ENCODE measurements at regions not wholly inside any gene's neighbourhood (a gene's known extent, or its start where the extent isn't known, plus 50 kb on each side); places are given as distances from the start of the nearest gene placed in this dataset.

DNA sequence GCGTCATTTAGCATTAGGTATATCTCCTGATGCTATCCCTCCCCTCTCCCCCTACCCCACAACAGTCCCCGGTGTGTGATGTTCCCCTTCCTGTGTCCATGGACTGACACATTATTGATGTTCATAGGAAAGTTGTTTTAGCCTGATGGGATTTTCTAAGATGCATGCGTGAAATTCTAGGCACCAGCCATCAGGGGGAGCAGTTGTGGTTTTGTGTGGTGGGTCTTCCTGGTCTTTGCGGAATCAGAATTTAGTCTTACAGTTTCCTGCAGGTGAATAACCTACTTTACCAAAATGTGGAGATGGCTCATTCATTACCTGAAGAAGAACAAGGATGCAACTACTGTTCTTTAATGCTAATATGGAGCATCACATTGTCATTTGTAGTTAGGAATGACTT lies 455.0 kb upstream of the THBS1 start:
- no peak overlapping the region for H3K4me3 ChIP-seq (ENCODE audit: low read depth, low read length)
- no peaks in the 10 kb centered on the region for H3K27me3 ChIP-seq (ENCODE audit: control insufficient read depth, insufficient read depth, low read length)
- no peaks in the 10 kb centered on the region for H3K9me3 ChIP-seq (ENCODE audit: control insufficient read depth, insufficient read depth, low read depth, low read length)
- H3K36me3 ChIP-seq (ENCODE audit: control insufficient read depth, insufficient read depth, low read length), result no peaks in the 10 kb centered on the region
- peaks cover 20% of the 10 kb centered on the region; the same call in 1 of the 2 replicates for H3K4me1 ChIP-seq (ENCODE audit: control insufficient read depth, insufficient read depth, low read length)
- no peak overlapping the region for H3K27ac ChIP-seq (ENCODE audit: low read depth, low read length)
- H3K9ac ChIP-seq (ENCODE audit: low read length), result no peak overlapping the region

DNA sequence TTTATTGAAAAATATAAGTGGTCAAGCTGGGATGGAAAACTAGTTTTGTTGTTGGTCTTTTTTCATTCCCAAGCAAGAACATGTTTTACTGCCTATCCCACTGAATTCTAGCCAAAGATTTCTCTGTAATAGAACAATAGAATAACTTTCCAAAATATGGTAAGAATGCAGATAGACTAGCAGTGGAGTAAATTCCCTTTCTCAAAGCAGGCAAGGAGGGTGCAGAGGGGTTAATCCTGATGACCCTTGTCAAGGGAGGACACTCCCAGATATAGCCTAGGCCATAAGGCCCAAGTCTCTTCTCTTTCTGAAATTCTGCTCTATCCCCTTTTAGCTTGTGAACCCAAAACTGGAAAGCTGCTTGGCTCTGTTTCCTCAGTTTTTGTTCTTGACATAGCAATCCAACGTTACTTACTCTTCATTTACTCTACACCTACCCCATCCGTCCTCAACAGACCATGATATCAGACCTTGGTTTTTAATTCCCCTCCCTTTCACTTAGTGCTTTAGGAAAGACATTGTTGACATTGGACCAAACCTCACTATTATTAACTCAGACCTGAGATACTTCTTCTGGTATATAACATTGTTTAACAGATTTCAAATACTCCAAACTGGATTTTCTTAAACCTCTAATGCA lies 453.6 kb upstream of the THBS1 start:
- Histone ChIP-seq H3K36me3 (ENCODE audit: control insufficient read depth, insufficient read depth, low read length) (no peaks in the 10 kb centered on the region), H3K27ac (ENCODE audit: low read depth, low read length) (peak overlapping the region; percentile 5; the same call in 1 of the 2 replicates), H3K4me1 (ENCODE audit: control insufficient read depth, insufficient read depth, low read length) (peaks cover 20% of the 10 kb centered on the region; the same call in 1 of the 2 replicates)

DNA sequence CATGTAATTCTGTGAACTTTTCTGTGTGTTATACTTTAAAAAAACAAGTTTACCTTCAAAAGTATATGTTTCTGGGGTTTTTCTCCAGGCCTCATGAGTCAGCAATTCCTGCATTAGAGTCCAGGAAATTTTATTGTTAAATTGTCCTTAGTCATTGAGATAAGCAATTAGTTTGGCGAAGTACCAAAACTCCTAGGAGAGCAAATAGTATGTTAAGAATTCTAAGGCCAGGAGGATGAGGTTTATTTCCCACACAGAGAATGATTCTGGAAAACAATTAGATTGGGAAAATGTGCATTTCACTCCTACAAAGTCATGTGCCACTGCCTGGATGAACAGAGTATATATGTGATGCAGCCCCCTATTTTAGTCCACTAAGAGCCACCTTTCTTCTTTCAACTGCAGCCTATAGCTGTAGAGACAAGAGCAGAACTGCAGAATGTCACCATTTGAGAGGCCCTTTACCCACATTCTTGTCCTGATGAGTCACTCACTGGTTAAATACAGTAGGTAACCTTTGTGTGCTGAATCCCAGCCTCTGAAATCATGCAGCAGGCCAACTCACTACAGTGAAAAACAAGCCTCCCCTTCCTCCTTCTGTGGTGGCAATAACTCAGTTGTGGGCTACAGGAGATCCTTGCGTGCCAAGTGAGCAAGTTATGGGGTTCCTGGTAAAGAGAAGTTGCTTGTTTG lies 452.8 kb upstream of the THBS1 start:
- Histone ChIP-seq H3K4me3 (ENCODE audit: low read depth, low read length) (no peak overlapping the region), H3K27me3 (ENCODE audit: control insufficient read depth, insufficient read depth, low read length) (no peaks in the 10 kb centered on the region), H3K36me3 (ENCODE audit: control insufficient read depth, insufficient read depth, low read length) (no peaks in the 10 kb centered on the region), H3K4me1 (ENCODE audit: control insufficient read depth, insufficient read depth, low read length) (peaks cover 20% of the 10 kb centered on the region; the same call in 1 of the 2 replicates), H3K9ac (ENCODE audit: low read length) (peak overlapping the region; percentile 40), H3K9me3 (ENCODE audit: control insufficient read depth, insufficient read depth, low read depth, low read length) (no peaks in the 10 kb centered on the region), H3K27ac (ENCODE audit: low read depth, low read length) (peak overlapping the region; percentile 5; the same call in 1 of the 2 replicates)

More for the DNA sequence above, 453.6 kb upstream of the THBS1 start:
- Histone ChIP-seq H3K4me3 (ENCODE audit: low read depth, low read length) (no peak overlapping the region), H3K9me3 (ENCODE audit: control insufficient read depth, insufficient read depth, low read depth, low read length) (no peaks in the 10 kb centered on the region), H3K27me3 (ENCODE audit: control insufficient read depth, insufficient read depth, low read length) (no peaks in the 10 kb centered on the region), H3K9ac (ENCODE audit: low read length) (no peak overlapping the region)

DNA sequence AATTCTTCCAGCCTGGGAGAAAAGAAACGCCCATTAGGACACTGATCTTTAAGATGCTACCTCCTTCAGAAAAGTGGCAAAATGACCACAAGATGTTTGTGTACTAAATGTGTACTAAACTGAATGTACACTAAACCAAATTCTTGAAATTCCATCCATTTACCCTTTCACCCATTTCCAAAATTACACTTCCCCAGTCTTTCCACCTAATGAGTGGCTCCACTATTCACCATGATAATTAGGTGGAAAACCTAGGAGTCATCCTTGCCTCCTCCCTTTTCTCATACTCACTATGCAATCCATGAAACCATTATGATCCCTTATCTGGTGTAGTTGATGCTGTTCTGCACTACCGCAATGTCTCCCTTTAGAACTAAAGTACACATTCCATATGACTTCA lies 452.1 kb upstream of the THBS1 start:
- H3K9me3 ChIP-seq (ENCODE audit: control insufficient read depth, insufficient read depth, low read depth, low read length), result no peaks in the 10 kb centered on the region
- no peaks in the 10 kb centered on the region for H3K36me3 ChIP-seq (ENCODE audit: control insufficient read depth, insufficient read depth, low read length)
- H3K4me3 ChIP-seq (ENCODE audit: low read depth, low read length), result no peak overlapping the region
- no peaks in the 10 kb centered on the region for H3K27me3 ChIP-seq (ENCODE audit: control insufficient read depth, insufficient read depth, low read length)
- no peak overlapping the region for H3K9ac ChIP-seq (ENCODE audit: low read length)
- H3K27ac ChIP-seq (ENCODE audit: low read depth, low read length), result peak overlapping the region; percentile 5; the same call in 1 of the 2 replicates
- peaks cover 20% of the 10 kb centered on the region; the same call in 1 of the 2 replicates for H3K4me1 ChIP-seq (ENCODE audit: control insufficient read depth, insufficient read depth, low read length)

DNA sequence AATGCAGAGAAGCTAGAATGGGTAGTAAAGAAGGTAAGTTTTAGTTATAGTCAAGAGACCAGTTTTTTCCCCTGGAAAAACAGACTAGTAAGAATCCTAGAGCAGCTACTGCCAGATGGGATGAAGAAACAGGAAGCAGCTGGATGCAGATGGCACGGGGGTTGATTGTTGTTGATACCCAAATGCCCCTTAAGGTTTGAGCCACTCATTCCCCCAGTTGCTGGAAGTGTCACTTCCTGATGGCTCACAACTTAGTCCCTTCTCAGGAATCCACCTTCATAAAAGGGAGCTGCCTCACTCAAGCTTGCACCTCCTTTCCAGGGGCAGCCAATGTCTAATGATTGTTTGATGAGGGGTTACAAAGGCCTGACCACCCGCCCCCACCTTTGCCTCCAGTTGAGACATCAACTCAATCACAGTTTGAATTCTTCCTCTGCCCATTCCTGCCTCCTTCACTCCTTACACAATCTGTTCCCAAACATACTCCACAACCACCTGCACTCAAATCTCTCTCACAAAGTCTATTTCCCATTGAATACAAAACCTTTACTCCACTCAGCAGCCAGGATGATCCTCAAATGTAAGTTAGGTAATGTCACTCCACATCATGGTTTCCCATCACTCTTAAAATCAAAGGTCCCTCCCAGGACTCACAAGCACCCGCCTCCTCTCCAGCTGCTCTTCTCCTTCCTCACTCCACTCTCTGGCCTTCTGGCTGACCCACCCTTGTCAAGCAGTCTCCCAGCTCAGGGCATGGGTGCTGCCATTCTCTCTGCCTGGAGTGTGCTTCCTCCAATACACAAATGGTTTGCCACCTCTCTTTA lies 450.1 kb upstream of the THBS1 start:
- Histone ChIP-seq H3K9me3 (ENCODE audit: control insufficient read depth, insufficient read depth, low read depth, low read length) (no peaks in the 10 kb centered on the region), H3K4me3 (ENCODE audit: low read depth, low read length) (no peak overlapping the region), H3K9ac (ENCODE audit: low read length) (no peak overlapping the region), H3K27me3 (ENCODE audit: control insufficient read depth, insufficient read depth, low read length) (no peaks in the 10 kb centered on the region), H3K27ac (ENCODE audit: low read depth, low read length) (no peak overlapping the region), H3K4me1 (ENCODE audit: control insufficient read depth, insufficient read depth, low read length) (peaks cover 20% of the 10 kb centered on the region; the same call in 1 of the 2 replicates), H3K36me3 (ENCODE audit: control insufficient read depth, insufficient read depth, low read length) (no peaks in the 10 kb centered on the region)

DNA sequence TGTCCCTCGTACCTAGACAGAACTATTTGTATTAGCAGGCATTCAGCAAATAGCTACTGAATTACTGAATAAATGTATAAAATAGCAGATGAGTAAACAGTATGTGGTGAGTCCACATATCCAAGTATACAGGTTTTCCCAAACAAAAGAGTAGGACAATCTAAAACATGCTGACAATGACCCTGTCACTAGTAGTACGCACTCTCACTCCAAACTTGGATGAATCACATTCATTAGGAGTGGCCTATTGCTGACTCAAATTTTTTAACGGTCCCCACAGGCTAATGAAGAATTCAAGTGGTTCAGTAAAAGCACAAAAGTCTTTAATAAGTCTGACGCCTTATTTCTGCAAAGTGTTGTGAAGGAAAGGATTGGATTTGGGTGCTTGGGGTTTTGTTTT lies 449.3 kb upstream of the THBS1 start:
- Histone ChIP-seq H3K4me3 (ENCODE audit: low read depth, low read length) (no peak overlapping the region), H3K4me1 (ENCODE audit: control insufficient read depth, insufficient read depth, low read length) (peaks cover 20% of the 10 kb centered on the region; the same call in 1 of the 2 replicates), H3K9me3 (ENCODE audit: control insufficient read depth, insufficient read depth, low read depth, low read length) (no peaks in the 10 kb centered on the region), H3K9ac (ENCODE audit: low read length) (no peak overlapping the region), H3K36me3 (ENCODE audit: control insufficient read depth, insufficient read depth, low read length) (no peaks in the 10 kb centered on the region), H3K27ac (ENCODE audit: low read depth, low read length) (no peak overlapping the region), H3K27me3 (ENCODE audit: control insufficient read depth, insufficient read depth, low read length) (no peaks in the 10 kb centered on the region)

DNA sequence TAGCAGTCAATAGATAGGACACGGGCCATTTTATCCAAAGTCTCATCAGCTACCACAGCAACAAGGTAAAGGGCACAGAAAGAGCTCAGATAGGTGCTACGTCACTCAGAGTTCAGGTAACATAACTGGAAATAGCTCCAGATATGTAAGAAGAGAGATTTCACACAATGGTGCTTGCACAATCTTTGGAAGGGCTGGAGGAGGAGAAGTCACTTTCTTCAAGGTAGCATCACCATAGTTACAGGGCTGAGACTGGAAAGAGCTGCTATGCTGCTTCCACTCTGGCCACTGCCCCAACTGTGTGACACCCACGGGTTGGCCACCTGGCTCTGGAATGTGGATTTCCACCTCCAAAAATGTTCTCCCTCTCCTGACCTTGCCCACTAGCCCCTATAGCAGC lies 448.8 kb upstream of the THBS1 start:
- Histone ChIP-seq H3K27me3 (ENCODE audit: control insufficient read depth, insufficient read depth, low read length) (no peaks in the 10 kb centered on the region), H3K36me3 (ENCODE audit: control insufficient read depth, insufficient read depth, low read length) (no peaks in the 10 kb centered on the region), H3K9ac (ENCODE audit: low read length) (no peak overlapping the region), H3K4me3 (ENCODE audit: low read depth, low read length) (no peak overlapping the region), H3K27ac (ENCODE audit: low read depth, low read length) (no peak overlapping the region), H3K4me1 (ENCODE audit: control insufficient read depth, insufficient read depth, low read length) (peaks cover 20% of the 10 kb centered on the region; the same call in 1 of the 2 replicates), H3K9me3 (ENCODE audit: control insufficient read depth, insufficient read depth, low read depth, low read length) (no peaks in the 10 kb centered on the region)

DNA sequence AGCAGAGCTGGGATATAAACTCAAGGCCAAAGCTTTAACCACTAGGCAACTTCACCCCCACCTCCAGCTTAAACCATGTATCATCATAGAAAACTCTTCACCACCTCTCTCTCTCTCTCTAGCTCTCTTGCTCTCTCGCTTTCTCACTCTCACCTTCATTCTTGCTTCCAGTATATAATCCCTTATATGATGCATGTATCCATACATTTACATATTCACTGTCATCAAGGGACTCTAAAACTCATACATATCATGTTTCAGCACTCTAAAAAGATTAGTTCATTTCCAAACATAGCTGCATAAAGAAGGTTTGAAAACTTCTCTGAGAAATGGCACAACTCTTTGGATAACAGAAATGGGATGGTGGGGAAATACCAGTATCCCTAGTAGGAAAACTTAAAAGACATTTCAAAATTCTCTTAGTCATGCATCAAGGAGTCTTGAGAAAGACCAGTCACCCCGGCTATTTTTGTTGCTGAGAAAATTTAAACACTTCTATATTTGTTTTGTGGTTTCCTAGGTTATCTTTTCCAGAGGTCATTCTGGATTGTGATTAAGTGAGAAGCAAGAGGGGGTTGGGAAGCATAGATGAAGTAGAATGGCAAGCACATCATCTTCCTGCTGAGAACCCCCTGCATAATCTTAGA lies 447.8 kb upstream of the THBS1 start:
- Histone ChIP-seq H3K27ac (ENCODE audit: low read depth, low read length) (no peak overlapping the region), H3K4me1 (ENCODE audit: control insufficient read depth, insufficient read depth, low read length) (peaks cover 10% of the 10 kb centered on the region; the same call in 1 of the 2 replicates), H3K9ac (ENCODE audit: low read length) (no peak overlapping the region), H3K4me3 (ENCODE audit: low read depth, low read length) (no peak overlapping the region), H3K9me3 (ENCODE audit: control insufficient read depth, insufficient read depth, low read depth, low read length) (no peaks in the 10 kb centered on the region), H3K36me3 (ENCODE audit: control insufficient read depth, insufficient read depth, low read length) (no peaks in the 10 kb centered on the region), H3K27me3 (ENCODE audit: control insufficient read depth, insufficient read depth, low read length) (no peaks in the 10 kb centered on the region)

DNA sequence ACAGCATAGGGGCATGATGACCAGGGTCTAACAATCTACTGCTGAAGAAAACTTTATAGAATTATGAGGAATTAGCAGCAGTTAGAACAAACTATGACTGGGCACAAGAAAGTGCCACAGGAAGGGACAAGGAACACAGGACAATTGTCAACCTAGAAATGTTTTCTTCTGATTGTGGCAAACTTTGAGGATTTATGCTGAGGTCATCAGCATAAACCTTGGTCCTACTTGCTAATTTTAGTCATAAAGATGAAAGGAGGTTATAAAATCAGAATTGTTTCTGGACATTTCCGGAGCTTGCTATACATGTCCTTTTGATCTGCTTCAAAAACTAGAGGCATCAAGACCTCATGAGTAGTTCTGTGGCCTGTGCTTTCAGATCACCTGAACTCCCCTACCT lies 446.6 kb upstream of the THBS1 start:
- Histone ChIP-seq H3K9me3 (ENCODE audit: control insufficient read depth, insufficient read depth, low read depth, low read length) (no peaks in the 10 kb centered on the region), H3K36me3 (ENCODE audit: control insufficient read depth, insufficient read depth, low read length) (no peaks in the 10 kb centered on the region), H3K9ac (ENCODE audit: low read length) (no peak overlapping the region), H3K27me3 (ENCODE audit: control insufficient read depth, insufficient read depth, low read length) (no peaks in the 10 kb centered on the region), H3K4me3 (ENCODE audit: low read depth, low read length) (no peak overlapping the region), H3K4me1 (ENCODE audit: control insufficient read depth, insufficient read depth, low read length) (no peaks in the 10 kb centered on the region), H3K27ac (ENCODE audit: low read depth, low read length) (no peak overlapping the region)

DNA sequence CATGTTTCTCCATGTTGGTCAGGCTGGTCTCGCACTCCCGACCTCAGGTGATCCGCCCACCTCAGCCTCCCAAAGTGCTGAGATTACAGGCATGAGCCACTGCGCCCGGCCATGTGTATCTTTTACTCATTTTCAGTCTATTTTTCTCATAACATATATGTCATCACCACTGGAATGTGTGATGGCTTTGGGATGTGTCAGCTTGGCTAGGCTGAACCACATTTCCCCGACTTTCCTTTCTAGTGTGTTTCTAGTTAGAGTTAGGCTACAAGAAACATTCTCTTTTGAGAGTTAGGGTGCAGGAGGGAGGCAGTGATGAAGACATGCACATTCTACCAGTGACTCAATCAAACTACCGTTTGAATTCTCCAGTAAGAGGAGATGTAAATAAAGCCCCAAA lies 444.9 kb upstream of the THBS1 start:
- Histone ChIP-seq H3K9me3 (ENCODE audit: control insufficient read depth, insufficient read depth, low read depth, low read length) (no peaks in the 10 kb centered on the region), H3K9ac (ENCODE audit: low read length) (no peak overlapping the region), H3K27ac (ENCODE audit: low read depth, low read length) (no peak overlapping the region), H3K27me3 (ENCODE audit: control insufficient read depth, insufficient read depth, low read length) (no peaks in the 10 kb centered on the region), H3K36me3 (ENCODE audit: control insufficient read depth, insufficient read depth, low read length) (no peaks in the 10 kb centered on the region), H3K4me3 (ENCODE audit: low read depth, low read length) (no peak overlapping the region), H3K4me1 (ENCODE audit: control insufficient read depth, insufficient read depth, low read length) (peaks cover 9% of the 10 kb centered on the region; the same call in 1 of the 2 replicates)

All from HUES6 (cell line).